WTC11 (cell line): ENCODE measurements at regions not wholly inside any gene's neighbourhood (a gene's known extent, or its start where the extent isn't known, plus 50 kb on each side); places are given as distances from the start of the nearest gene placed in this dataset.

Experiments used
- ATAC-seq: fragments of 200-7000 bp; cut with Tn5 transposase; 2 replicates; pipeline ENCODE4 v1.10.0; 2021; ENCODE audit warnings: mild to moderate bottlenecking, moderate library complexity
- CTCF ChIA-PET: fragments of 300-600 bp; sonication (Branson Sonifier 250); formaldehyde crosslinking; loops from one replicate; lab custom pipeline; 2021; ENCODE audit warnings: antibody characterized with exemption; lab: Charles Lee
- POLR2A ChIA-PET: fragments of 350-600 bp; sonication (Branson Sonifier 250); formaldehyde crosslinking; loops from one replicate; lab custom pipeline; 2021; ENCODE audit warnings: antibody characterized with exemption; lab: Charles Lee
- DNase-seq: peaks from one replicate; pipeline ENCODE4 v3.0.0; 2021; ENCODE audit warnings: low spot score
- H3K27ac Mint-ChIP-seq: 2 replicates; pipeline ENCODE4 v1.8.0; 2021; ENCODE audit warnings: mixed read lengths
- H3K27me3 Mint-ChIP-seq: 2 replicates; pipeline ENCODE4 v1.8.0; 2021; ENCODE audit warnings: low read depth, mild to moderate bottlenecking, moderate library complexity, mixed read lengths
- H3K36me3 Mint-ChIP-seq: 2 replicates; pipeline ENCODE4 v1.8.0; 2021; ENCODE audit warnings: mixed read lengths
- H3K4me1 Mint-ChIP-seq: 2 replicates; pipeline ENCODE4 v1.8.0; 2022; ENCODE audit warnings: mixed read lengths
- H3K4me3 Mint-ChIP-seq: 2 replicates; pipeline ENCODE4 v1.8.0; 2021; ENCODE audit warnings: mild to moderate bottlenecking, moderate library complexity, mixed read lengths
- H3K9me3 Mint-ChIP-seq: 2 replicates; pipeline ENCODE4 v1.8.0; 2021; ENCODE audit warnings: mixed read lengths
- CREM ChIP-seq: sonication (generic); formaldehyde crosslinking; IDR thresholded peaks from 2 replicates; pipeline ENCODE4 v1.8.1; 2022; ENCODE audit warnings: mild to moderate bottlenecking, missing genetic modification reagents, moderate library complexity
- FOXJ3 ChIP-seq: sonication (generic); formaldehyde crosslinking; IDR thresholded peaks from 2 replicates; pipeline ENCODE4 v1.9.0; 2021; ENCODE audit warnings: missing genetic modification reagents, mild to moderate bottlenecking, borderline replicate concordance
- FOXK1 ChIP-seq: sonication (generic); formaldehyde crosslinking; IDR thresholded peaks from 2 replicates; pipeline ENCODE4 v1.8.0; 2022; ENCODE audit warnings: mild to moderate bottlenecking, moderate library complexity, missing genetic modification reagents
- GTF2I ChIP-seq: fragments of 250-450 bp; sonication (Bioruptor Pico); conservative IDR thresholded peaks from 2 replicates; pipeline ENCODE4 v1.4.0; 2021; ENCODE audit warnings: mild to moderate bottlenecking
- JAZF1 ChIP-seq: fragments of 250-450 bp; sonication (Bioruptor Pico); IDR thresholded peaks from 2 replicates; pipeline ENCODE4 v1.9.0; 2021; ENCODE audit warnings: moderate library complexity, mild to moderate bottlenecking, inconsistent platforms
- KAT7 ChIP-seq: sonication (generic); formaldehyde crosslinking; IDR thresholded peaks from 2 replicates; pipeline ENCODE4 v1.8.1; 2023; ENCODE audit warnings: missing genetic modification reagents, mild to moderate bottlenecking, borderline replicate concordance
- MYBL2 ChIP-seq: sonication (generic); formaldehyde crosslinking; IDR thresholded peaks from 2 replicates; pipeline ENCODE4 v1.8.1; 2023; ENCODE audit warnings: mild to moderate bottlenecking, moderate library complexity, missing genetic modification reagents
- NFE2L1 ChIP-seq: sonication (generic); formaldehyde crosslinking; IDR thresholded peaks from 2 replicates; pipeline ENCODE4 v1.8.1; 2023; ENCODE audit warnings: missing genetic modification reagents
- NR1H2 ChIP-seq: sonication (generic); formaldehyde crosslinking; IDR thresholded peaks from 2 replicates; pipeline ENCODE4 v1.9.0; 2021; ENCODE audit warnings: mild to moderate bottlenecking, moderate library complexity, missing genetic modification reagents
- RORB ChIP-seq: fragments of 250-450 bp; sonication (Bioruptor Pico); IDR thresholded peaks from 2 replicates; pipeline ENCODE4 v1.9.0; 2021; ENCODE audit warnings: mild to moderate bottlenecking
- SMAD3 ChIP-seq: sonication (generic); formaldehyde crosslinking; IDR thresholded peaks from 2 replicates; pipeline ENCODE4 v1.8.0; 2022; ENCODE audit warnings: missing genetic modification reagents, mild to moderate bottlenecking, borderline replicate concordance
- ZNF219 ChIP-seq: sonication (generic); formaldehyde crosslinking; IDR thresholded peaks from 2 replicates; pipeline ENCODE4 v1.8.0; 2023; ENCODE audit warnings: missing genetic modification reagents, mild to moderate bottlenecking, borderline replicate concordance
- ZNF263 ChIP-seq: sonication (generic); formaldehyde crosslinking; IDR thresholded peaks from 2 replicates; pipeline ENCODE4 v1.8.1; 2022; ENCODE audit warnings: low read depth, mild to moderate bottlenecking, moderate library complexity, missing genetic modification reagents
- ZNF423 ChIP-seq: fragments of 250-450 bp; sonication (Bioruptor Pico); IDR thresholded peaks from 2 replicates; pipeline ENCODE4 v2.1.2; 2022; ENCODE audit warnings: mild to moderate bottlenecking, moderate library complexity
- TF ChIP-seq, protein P1 (sequence below): fragments of 250-450 bp; sonication (Bioruptor Pico); IDR thresholded peaks from 2 replicates; pipeline ENCODE4 v1.9.0; 2021; ENCODE audit warnings: mild to moderate bottlenecking
- TF ChIP-seq, protein P2 (sequence below): sonication (generic); formaldehyde crosslinking; IDR thresholded peaks from 2 replicates; pipeline ENCODE4 v1.8.0; 2022; ENCODE audit warnings: mild to moderate bottlenecking, missing genetic modification reagents
- TF ChIP-seq, protein P3 (sequence below): fragments of 250-450 bp; sonication (Bioruptor Pico); IDR thresholded peaks from 2 replicates; pipeline ENCODE4 v2.1.2; 2022; ENCODE audit warnings: mild to moderate bottlenecking, moderate library complexity
- TF ChIP-seq, protein P4 (sequence below): sonication (generic); formaldehyde crosslinking; IDR thresholded peaks from 2 replicates; pipeline ENCODE4 v1.8.1; 2022; ENCODE audit warnings: mild to moderate bottlenecking, moderate library complexity, missing genetic modification reagents
- TF ChIP-seq, protein P5 (sequence below): sonication (generic); formaldehyde crosslinking; IDR thresholded peaks from 2 replicates; pipeline ENCODE4 v1.8.1; 2022; ENCODE audit warnings: low read depth, mild to moderate bottlenecking, moderate library complexity, missing genetic modification reagents, borderline replicate concordance
- TF ChIP-seq, protein P6 (sequence below): sonication (generic); formaldehyde crosslinking; IDR thresholded peaks from 2 replicates; pipeline ENCODE4 v1.8.1; 2023; ENCODE audit warnings: mild to moderate bottlenecking, moderate library complexity, missing genetic modification reagents

DNA sequence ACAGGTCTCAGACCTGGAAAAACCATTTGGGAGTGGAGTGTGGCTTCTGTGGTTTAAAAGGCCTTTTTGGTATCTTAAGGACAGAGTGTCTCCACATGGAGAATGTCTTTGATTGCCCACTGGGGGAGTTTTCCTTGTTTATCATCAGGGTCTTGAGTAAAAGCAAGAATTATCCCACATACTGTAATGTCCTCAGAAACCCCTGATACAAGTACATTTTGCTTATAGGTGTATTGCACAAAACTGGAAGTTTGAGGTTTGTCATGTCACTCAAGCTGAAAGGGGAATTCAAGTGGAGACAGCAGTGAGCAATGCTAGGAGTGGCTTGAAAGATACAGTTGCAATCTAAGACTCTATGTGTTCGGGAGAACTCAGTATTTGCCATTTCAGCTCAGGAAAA lies 62.7 kb upstream of the GRAMD2B start:
- DNase-seq: no peak
- ChIA-PET POLR2A (no interaction called here), CTCF (interaction anchor here (1.2 to 1.5 kb wide), 2 partner anchors 11 to 139 kb away, joined by 3 to 5 read pairs; no protein-coding TSS in a partner anchor)
- Mint-ChIP-seq H3K36me3 (no peaks in the 10 kb centered on the region), H3K27me3 (no peaks in the 10 kb centered on the region; the same call in 1 of the 2 replicates), H3K27ac (no peak overlapping the region), H3K4me3 (no peak overlapping the region), H3K9me3 (peaks cover 7% of the 10 kb centered on the region), H3K4me1 (peaks cover 11% of the 10 kb centered on the region; the same call in 1 of the 2 replicates)
- TF ChIP-seq, protein P1, sequence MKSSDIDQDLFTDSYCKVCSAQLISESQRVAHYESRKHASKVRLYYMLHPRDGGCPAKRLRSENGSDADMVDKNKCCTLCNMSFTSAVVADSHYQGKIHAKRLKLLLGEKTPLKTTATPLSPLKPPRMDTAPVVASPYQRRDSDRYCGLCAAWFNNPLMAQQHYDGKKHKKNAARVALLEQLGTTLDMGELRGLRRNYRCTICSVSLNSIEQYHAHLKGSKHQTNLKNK (CRISPR knock-in tag): no peak
- no peak for TF ChIP-seq CREM (CRISPR knock-in tag)
- no peak for TF ChIP-seq NFE2L1 (CRISPR knock-in tag)
- TF ChIP-seq JAZF1 (CRISPR knock-in tag): no peak
- TF ChIP-seq SMAD3 (CRISPR knock-in tag): no peak
- no peak for TF ChIP-seq FOXK1 (CRISPR knock-in tag)
- TF ChIP-seq KAT7 (CRISPR knock-in tag): no peak
- TF ChIP-seq, protein P2, sequence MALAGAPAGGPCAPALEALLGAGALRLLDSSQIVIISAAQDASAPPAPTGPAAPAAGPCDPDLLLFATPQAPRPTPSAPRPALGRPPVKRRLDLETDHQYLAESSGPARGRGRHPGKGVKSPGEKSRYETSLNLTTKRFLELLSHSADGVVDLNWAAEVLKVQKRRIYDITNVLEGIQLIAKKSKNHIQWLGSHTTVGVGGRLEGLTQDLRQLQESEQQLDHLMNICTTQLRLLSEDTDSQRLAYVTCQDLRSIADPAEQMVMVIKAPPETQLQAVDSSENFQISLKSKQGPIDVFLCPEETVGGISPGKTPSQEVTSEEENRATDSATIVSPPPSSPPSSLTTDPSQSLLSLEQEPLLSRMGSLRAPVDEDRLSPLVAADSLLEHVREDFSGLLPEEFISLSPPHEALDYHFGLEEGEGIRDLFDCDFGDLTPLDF (CRISPR knock-in tag): no peak
- TF ChIP-seq MYBL2 (CRISPR knock-in tag): no peak
- TF ChIP-seq, protein P3, sequence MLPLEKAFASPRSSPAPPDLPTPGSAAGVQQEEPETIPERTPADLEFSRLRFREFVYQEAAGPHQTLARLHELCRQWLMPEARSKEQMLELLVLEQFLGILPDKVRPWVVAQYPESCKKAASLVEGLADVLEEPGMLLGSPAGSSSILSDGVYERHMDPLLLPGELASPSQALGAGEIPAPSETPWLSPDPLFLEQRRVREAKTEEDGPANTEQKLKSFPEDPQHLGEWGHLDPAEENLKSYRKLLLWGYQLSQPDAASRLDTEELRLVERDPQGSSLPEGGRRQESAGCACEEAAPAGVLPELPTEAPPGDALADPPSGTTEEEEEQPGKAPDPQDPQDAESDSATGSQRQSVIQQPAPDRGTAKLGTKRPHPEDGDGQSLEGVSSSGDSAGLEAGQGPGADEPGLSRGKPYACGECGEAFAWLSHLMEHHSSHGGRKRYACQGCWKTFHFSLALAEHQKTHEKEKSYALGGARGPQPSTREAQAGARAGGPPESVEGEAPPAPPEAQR (CRISPR knock-in tag): no peak
- no peak for TF ChIP-seq RORB (CRISPR knock-in tag)
- no peak for ATAC-seq

DNA sequence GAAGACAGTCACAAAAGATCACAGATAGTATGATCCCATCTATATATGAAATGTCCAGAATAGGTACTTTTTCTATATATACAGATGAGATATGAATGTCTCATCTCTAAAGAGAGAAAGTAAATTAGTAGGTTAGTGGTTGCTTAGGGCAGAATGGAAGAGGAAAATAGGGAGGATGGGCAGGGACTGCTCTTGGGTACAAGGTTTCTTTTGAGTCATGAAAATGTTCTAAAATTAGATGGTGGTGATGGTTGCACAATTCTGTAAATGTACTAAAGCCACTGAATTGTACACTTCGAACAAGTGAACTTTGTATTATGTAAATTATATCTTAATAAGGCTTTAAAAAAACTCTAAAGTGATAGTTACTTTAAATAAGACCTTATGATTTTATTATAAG lies 59.6 kb upstream of the GRAMD2B start:
- ChIA-PET CTCF (no interaction called here), POLR2A (no interaction called here)
- Mint-ChIP-seq H3K4me3 (no peak overlapping the region), H3K9me3 (peaks cover 7% of the 10 kb centered on the region), H3K4me1 (peaks cover 15% of the 10 kb centered on the region), H3K27me3 (no peaks in the 10 kb centered on the region; the same call in 1 of the 2 replicates), H3K27ac (no peak overlapping the region), H3K36me3 (no peaks in the 10 kb centered on the region)
- TF ChIP-seq, protein P4, sequence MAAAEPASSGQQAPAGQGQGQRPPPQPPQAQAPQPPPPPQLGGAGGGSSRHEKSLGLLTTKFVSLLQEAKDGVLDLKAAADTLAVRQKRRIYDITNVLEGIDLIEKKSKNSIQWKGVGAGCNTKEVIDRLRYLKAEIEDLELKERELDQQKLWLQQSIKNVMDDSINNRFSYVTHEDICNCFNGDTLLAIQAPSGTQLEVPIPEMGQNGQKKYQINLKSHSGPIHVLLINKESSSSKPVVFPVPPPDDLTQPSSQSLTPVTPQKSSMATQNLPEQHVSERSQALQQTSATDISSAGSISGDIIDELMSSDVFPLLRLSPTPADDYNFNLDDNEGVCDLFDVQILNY (CRISPR knock-in tag): no peak
- TF ChIP-seq FOXJ3 (no peak), NR1H2 (no peak), ZNF423 (CRISPR knock-in tag) (no peak), GTF2I (no peak), ZNF263 (no peak), ZNF219 (CRISPR knock-in tag) (no peak), FOXK1 (CRISPR knock-in tag) (no peak)
- TF ChIP-seq, protein P5, sequence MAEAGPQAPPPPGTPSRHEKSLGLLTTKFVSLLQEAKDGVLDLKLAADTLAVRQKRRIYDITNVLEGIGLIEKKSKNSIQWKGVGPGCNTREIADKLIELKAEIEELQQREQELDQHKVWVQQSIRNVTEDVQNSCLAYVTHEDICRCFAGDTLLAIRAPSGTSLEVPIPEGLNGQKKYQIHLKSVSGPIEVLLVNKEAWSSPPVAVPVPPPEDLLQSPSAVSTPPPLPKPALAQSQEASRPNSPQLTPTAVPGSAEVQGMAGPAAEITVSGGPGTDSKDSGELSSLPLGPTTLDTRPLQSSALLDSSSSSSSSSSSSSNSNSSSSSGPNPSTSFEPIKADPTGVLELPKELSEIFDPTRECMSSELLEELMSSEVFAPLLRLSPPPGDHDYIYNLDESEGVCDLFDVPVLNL (CRISPR knock-in tag): no peak
- TF ChIP-seq, protein P6, sequence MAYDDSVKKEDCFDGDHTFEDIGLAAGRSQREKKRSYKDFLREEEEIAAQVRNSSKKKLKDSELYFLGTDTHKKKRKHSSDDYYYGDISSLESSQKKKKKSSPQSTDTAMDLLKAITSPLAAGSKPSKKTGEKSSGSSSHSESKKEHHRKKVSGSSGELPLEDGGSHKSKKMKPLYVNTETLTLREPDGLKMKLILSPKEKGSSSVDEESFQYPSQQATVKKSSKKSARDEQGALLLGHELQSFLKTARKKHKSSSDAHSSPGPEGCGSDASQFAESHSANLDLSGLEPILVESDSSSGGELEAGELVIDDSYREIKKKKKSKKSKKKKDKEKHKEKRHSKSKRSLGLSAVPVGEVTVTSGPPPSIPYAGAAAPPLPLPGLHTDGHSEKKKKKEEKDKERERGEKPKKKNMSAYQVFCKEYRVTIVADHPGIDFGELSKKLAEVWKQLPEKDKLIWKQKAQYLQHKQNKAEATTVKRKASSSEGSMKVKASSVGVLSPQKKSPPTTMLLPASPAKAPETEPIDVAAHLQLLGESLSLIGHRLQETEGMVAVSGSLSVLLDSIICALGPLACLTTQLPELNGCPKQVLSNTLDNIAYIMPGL (CRISPR knock-in tag): no peak
- DNase-seq (no peak), ATAC-seq (no peak)
